ENCODE measurements at regions not wholly inside any gene's neighbourhood (a gene's known extent, or its start where the extent isn't known, plus 50 kb on each side); places are given as distances from the start of the nearest gene placed in this dataset.

GRCh38 chr4:152154433-152154832 lies 381.5 kb downstream of the FBXW7 start:
- H3K27me3 ChIP-seq (ENCODE audit: control insufficient read depth, insufficient read depth, low read length, poor library complexity, severe bottlenecking) = no peaks in the 10 kb centered on the region
- no peak overlapping the region for H3K27ac ChIP-seq (ENCODE audit: insufficient read depth, low read depth, low read length, poor library complexity, severe bottlenecking)
- 84 to 100% methylated on average over 1 to 2 of the region's 2 CpGs for WGBS, 2 experiments
- no peak overlapping the region for H3K4me3 ChIP-seq (ENCODE audit: insufficient read depth, low read depth, low read length)
- H3K36me3 ChIP-seq (ENCODE audit: control insufficient read depth, insufficient read depth, low read length) = no peaks in the 10 kb centered on the region
- H3K9me3 ChIP-seq (ENCODE audit: control insufficient read depth, low read length) = no peaks in the 10 kb centered on the region
- peaks cover 9% of the 10 kb centered on the region for H3K4me1 ChIP-seq (ENCODE audit: control insufficient read depth, insufficient read depth, low read length)

DNA sequence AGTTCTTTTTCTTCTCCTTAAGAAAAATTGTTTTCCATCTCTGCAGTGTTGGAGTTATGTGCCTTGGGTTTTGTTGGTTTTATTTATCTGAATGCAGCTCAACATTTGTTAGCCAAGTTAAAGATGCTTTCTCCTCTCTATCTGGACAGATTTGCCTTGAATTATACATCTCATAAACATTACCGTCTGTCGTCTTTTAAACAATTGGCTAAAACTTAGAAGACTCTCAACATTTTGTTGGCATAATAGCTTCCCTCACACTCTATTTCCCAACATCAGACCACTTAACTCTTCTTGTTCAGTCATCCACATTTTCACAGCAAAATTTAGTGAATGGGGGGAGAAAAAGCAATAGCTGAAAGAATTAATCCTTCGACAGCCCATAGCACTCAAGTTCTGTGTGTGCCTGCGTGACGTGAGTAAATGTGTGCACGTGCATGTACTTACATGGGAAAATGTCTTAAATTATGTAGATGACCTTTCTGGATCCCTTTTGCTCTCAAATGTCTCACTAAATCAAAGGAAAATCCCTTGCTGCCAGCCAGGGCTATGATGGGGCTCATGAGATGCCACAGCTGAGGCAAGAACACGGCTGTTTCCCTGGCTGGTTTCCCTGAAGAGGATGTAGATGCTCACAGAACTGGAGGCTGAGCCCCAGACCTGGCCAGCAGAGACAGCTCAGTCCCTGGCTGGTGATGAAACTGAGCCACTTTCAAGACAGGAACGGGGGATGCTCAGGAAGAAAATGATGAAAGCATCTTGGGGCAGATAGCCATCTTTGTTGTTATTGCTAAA lies 382.2 kb downstream of the FBXW7 start:
- no peak overlapping the region for H3K4me3 ChIP-seq (ENCODE audit: insufficient read depth, low read depth, low read length)
- H3K36me3 ChIP-seq (ENCODE audit: control insufficient read depth, insufficient read depth, low read length) = no peaks in the 10 kb centered on the region
- 96% methylated on average over 8 of the region's 8 CpGs for WGBS, 2 experiments
- H3K27ac ChIP-seq (ENCODE audit: insufficient read depth, low read depth, low read length, poor library complexity, severe bottlenecking) = no peak overlapping the region
- H3K4me1 ChIP-seq (ENCODE audit: control insufficient read depth, insufficient read depth, low read length) = peaks cover 9% of the 10 kb centered on the region
- no peaks in the 10 kb centered on the region for H3K27me3 ChIP-seq (ENCODE audit: control insufficient read depth, insufficient read depth, low read length, poor library complexity, severe bottlenecking)
- H3K9me3 ChIP-seq (ENCODE audit: control insufficient read depth, low read length) = no peaks in the 10 kb centered on the region

GRCh38 chr4:152150214-152150613 lies 385.7 kb downstream of the FBXW7 start:
- Histone ChIP-seq H3K27me3 (ENCODE audit: control insufficient read depth, insufficient read depth, low read length, poor library complexity, severe bottlenecking) (no peaks in the 10 kb centered on the region), H3K9me3 (ENCODE audit: control insufficient read depth, low read length) (no peaks in the 10 kb centered on the region), H3K4me1 (ENCODE audit: control insufficient read depth, insufficient read depth, low read length) (no peaks in the 10 kb centered on the region), H3K36me3 (ENCODE audit: control insufficient read depth, insufficient read depth, low read length) (no peaks in the 10 kb centered on the region), H3K4me3 (ENCODE audit: insufficient read depth, low read depth, low read length) (no peak overlapping the region), H3K27ac (ENCODE audit: insufficient read depth, low read depth, low read length, poor library complexity, severe bottlenecking) (no peak overlapping the region)
- WGBS, 2 experiments = 88 to 94% methylated on average over 3 of the region's 3 CpGs

GRCh38 chr4:152149745-152150144 lies 386.1 kb downstream of the FBXW7 start:
- no peaks in the 10 kb centered on the region for H3K36me3 ChIP-seq (ENCODE audit: control insufficient read depth, insufficient read depth, low read length)
- no peaks in the 10 kb centered on the region for H3K4me1 ChIP-seq (ENCODE audit: control insufficient read depth, insufficient read depth, low read length)
- H3K4me3 ChIP-seq (ENCODE audit: insufficient read depth, low read depth, low read length) = no peak overlapping the region
- WGBS, 2 experiments = 91 to 97% methylated on average over 3 of the region's 3 CpGs
- H3K9me3 ChIP-seq (ENCODE audit: control insufficient read depth, low read length) = no peaks in the 10 kb centered on the region
- H3K27me3 ChIP-seq (ENCODE audit: control insufficient read depth, insufficient read depth, low read length, poor library complexity, severe bottlenecking) = no peaks in the 10 kb centered on the region
- no peak overlapping the region for H3K27ac ChIP-seq (ENCODE audit: insufficient read depth, low read depth, low read length, poor library complexity, severe bottlenecking)

DNA sequence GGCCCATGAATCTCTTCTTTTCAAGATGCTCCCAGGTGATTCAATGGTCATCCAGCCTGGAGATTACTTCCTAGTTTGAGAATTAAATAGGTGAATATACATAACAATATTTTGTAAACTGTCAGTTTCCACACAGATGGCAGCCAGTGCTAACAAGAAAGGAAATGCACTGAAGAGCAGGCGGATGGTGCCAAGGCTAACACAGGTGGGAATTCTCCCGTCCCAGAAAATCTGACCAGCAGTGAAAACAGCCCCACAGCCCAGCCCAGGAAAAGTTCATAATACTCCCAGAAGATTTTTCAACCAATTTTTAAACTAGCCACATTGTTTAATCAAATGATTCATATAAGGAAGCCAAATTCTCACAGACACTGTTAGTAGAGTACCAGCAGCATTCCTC lies 387.2 kb upstream of the GATB start:
- H3K4me3 ChIP-seq (ENCODE audit: insufficient read depth, low read depth, low read length) = no peak overlapping the region
- no peaks in the 10 kb centered on the region for H3K27me3 ChIP-seq (ENCODE audit: control insufficient read depth, insufficient read depth, low read length, poor library complexity, severe bottlenecking)
- H3K9me3 ChIP-seq (ENCODE audit: control insufficient read depth, low read length) = no peaks in the 10 kb centered on the region
- H3K36me3 ChIP-seq (ENCODE audit: control insufficient read depth, insufficient read depth, low read length) = no peaks in the 10 kb centered on the region
- no peak overlapping the region for H3K27ac ChIP-seq (ENCODE audit: insufficient read depth, low read depth, low read length, poor library complexity, severe bottlenecking)
- no peaks in the 10 kb centered on the region for H3K4me1 ChIP-seq (ENCODE audit: control insufficient read depth, insufficient read depth, low read length)
- 92 to 95% methylated on average over 2 of the region's 2 CpGs for WGBS, 2 experiments

GRCh38 chr4:152146244-152146643 lies 385.4 kb upstream of the GATB start:
- Histone ChIP-seq H3K27ac (ENCODE audit: insufficient read depth, low read depth, low read length, poor library complexity, severe bottlenecking) (no peak overlapping the region), H3K4me1 (ENCODE audit: control insufficient read depth, insufficient read depth, low read length) (no peaks in the 10 kb centered on the region), H3K27me3 (ENCODE audit: control insufficient read depth, insufficient read depth, low read length, poor library complexity, severe bottlenecking) (no peaks in the 10 kb centered on the region), H3K36me3 (ENCODE audit: control insufficient read depth, insufficient read depth, low read length) (no peaks in the 10 kb centered on the region), H3K4me3 (ENCODE audit: insufficient read depth, low read depth, low read length) (no peak overlapping the region), H3K9me3 (ENCODE audit: control insufficient read depth, low read length) (no peaks in the 10 kb centered on the region)
- WGBS, 2 experiments = 63 to 82% methylated on average over 1 of the region's 1 CpG

DNA sequence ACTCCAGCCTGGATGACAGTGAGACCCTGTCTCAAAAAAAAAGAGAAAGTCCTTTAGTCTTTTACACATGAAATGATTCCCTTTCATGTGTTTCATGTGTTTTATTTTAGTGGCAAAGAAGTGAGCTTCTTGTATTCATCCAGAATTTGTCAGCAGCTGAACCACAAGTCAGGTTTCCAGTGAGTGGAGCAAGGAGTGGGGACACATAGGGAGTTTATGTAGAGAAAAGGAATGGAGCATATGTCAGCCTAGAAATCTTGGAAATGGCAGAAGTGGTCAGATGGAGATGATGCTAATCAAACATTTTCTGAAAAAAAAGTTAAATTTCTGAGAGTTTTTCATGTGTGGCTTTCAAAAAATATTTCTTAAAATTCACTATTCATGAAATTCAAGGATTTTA lies 383.0 kb upstream of the GATB start:
- H3K9me3 ChIP-seq (ENCODE audit: control insufficient read depth, low read length) = no peaks in the 10 kb centered on the region
- no peak overlapping the region for H3K4me3 ChIP-seq (ENCODE audit: insufficient read depth, low read depth, low read length)
- no peaks in the 10 kb centered on the region for H3K27me3 ChIP-seq (ENCODE audit: control insufficient read depth, insufficient read depth, low read length, poor library complexity, severe bottlenecking)
- no peaks in the 10 kb centered on the region for H3K4me1 ChIP-seq (ENCODE audit: control insufficient read depth, insufficient read depth, low read length)
- no peak overlapping the region for H3K27ac ChIP-seq (ENCODE audit: insufficient read depth, low read depth, low read length, poor library complexity, severe bottlenecking)
- no peaks in the 10 kb centered on the region for H3K36me3 ChIP-seq (ENCODE audit: control insufficient read depth, insufficient read depth, low read length)

DNA sequence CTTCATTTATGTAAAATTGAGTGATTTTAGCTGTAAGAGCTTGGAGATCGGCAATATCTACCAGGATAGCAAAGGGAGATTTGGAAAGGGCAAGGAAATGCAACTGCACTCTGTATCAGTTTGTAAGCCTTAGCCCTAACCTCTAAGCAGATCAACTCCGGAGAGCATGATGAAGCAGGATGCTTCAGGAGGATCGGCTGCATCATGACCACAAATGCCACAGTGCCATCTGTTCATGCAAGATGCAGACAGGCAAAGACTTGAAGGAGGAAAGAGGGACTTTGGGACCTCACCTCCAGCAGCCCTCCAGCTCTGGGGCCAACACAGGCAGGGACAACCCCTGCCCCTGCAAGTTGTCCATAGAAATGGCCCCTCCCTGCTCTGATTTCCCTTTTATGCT lies 377.6 kb upstream of the GATB start:
- H3K27me3 ChIP-seq (ENCODE audit: control insufficient read depth, insufficient read depth, low read length, poor library complexity, severe bottlenecking) = no peaks in the 10 kb centered on the region
- no peaks in the 10 kb centered on the region for H3K9me3 ChIP-seq (ENCODE audit: control insufficient read depth, low read length)
- no peaks in the 10 kb centered on the region for H3K4me1 ChIP-seq (ENCODE audit: control insufficient read depth, insufficient read depth, low read length)
- WGBS, 2 experiments = 83 to 92% methylated on average over 3 of the region's 3 CpGs
- H3K27ac ChIP-seq (ENCODE audit: insufficient read depth, low read depth, low read length, poor library complexity, severe bottlenecking) = no peak overlapping the region
- H3K4me3 ChIP-seq (ENCODE audit: insufficient read depth, low read depth, low read length) = no peak overlapping the region
- H3K36me3 ChIP-seq (ENCODE audit: control insufficient read depth, insufficient read depth, low read length) = no peaks in the 10 kb centered on the region

GRCh38 chr4:152132776-152133175 lies 372.0 kb upstream of the GATB start:
- no peaks in the 10 kb centered on the region for H3K4me1 ChIP-seq (ENCODE audit: control insufficient read depth, insufficient read depth, low read length)
- no peaks in the 10 kb centered on the region for H3K27me3 ChIP-seq (ENCODE audit: control insufficient read depth, insufficient read depth, low read length, poor library complexity, severe bottlenecking)
- H3K4me3 ChIP-seq (ENCODE audit: insufficient read depth, low read depth, low read length) = no peak overlapping the region
- H3K9me3 ChIP-seq (ENCODE audit: control insufficient read depth, low read length) = no peaks in the 10 kb centered on the region
- H3K27ac ChIP-seq (ENCODE audit: insufficient read depth, low read depth, low read length, poor library complexity, severe bottlenecking) = no peak overlapping the region
- no peaks in the 10 kb centered on the region for H3K36me3 ChIP-seq (ENCODE audit: control insufficient read depth, insufficient read depth, low read length)

DNA sequence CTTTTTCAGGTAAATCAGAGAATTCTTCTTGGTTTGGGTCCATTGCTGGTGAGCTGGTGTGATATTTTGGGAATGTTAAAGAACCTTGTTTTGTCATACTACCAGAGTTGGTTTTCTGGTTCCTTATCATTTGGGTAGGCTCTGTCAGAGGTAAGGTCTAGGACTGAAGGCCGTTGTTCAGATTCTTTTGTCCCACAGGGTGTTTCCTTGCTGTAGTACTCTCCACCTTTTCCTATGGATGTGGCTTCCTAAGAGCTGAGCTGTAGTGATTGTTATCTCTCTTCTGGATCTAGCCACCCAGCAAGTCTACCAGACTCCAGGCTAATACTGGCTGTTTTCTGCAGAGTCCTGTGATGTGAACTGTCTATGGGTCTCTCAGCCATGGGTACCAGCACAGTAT lies 367.5 kb upstream of the GATB start:
- H3K36me3 ChIP-seq (ENCODE audit: control insufficient read depth, insufficient read depth, low read length) = no peaks in the 10 kb centered on the region
- H3K4me3 ChIP-seq (ENCODE audit: insufficient read depth, low read depth, low read length) = no peak overlapping the region
- 88 to 92% methylated on average over 1 of the region's 1 CpG for WGBS, 2 experiments
- H3K9me3 ChIP-seq (ENCODE audit: control insufficient read depth, low read length) = no peaks in the 10 kb centered on the region
- H3K27ac ChIP-seq (ENCODE audit: insufficient read depth, low read depth, low read length, poor library complexity, severe bottlenecking) = no peak overlapping the region
- no peaks in the 10 kb centered on the region for H3K4me1 ChIP-seq (ENCODE audit: control insufficient read depth, insufficient read depth, low read length)
- no peaks in the 10 kb centered on the region for H3K27me3 ChIP-seq (ENCODE audit: control insufficient read depth, insufficient read depth, low read length, poor library complexity, severe bottlenecking)

GRCh38 chr4:152126238-152126637 lies 365.4 kb upstream of the GATB start:
- Histone ChIP-seq H3K27ac (ENCODE audit: insufficient read depth, low read depth, low read length, poor library complexity, severe bottlenecking) (no peak overlapping the region), H3K9me3 (ENCODE audit: control insufficient read depth, low read length) (no peaks in the 10 kb centered on the region), H3K4me1 (ENCODE audit: control insufficient read depth, insufficient read depth, low read length) (no peaks in the 10 kb centered on the region), H3K27me3 (ENCODE audit: control insufficient read depth, insufficient read depth, low read length, poor library complexity, severe bottlenecking) (no peaks in the 10 kb centered on the region), H3K4me3 (ENCODE audit: insufficient read depth, low read depth, low read length) (no peak overlapping the region), H3K36me3 (ENCODE audit: control insufficient read depth, insufficient read depth, low read length) (no peaks in the 10 kb centered on the region)
- 93 to 100% methylated on average over 2 of the region's 2 CpGs for WGBS, 2 experiments
